ENCODE measurements at regions not wholly inside any gene's neighbourhood (a gene's known extent, or its start where the extent isn't known, plus 50 kb on each side); places are given as distances from the start of the nearest gene placed in this dataset.
"Not testable (repeated sequence)": the region's sequence is repeated elsewhere in the genome, so short reads cannot be mapped to it uniquely, and the experiment has no call there.

DNA sequence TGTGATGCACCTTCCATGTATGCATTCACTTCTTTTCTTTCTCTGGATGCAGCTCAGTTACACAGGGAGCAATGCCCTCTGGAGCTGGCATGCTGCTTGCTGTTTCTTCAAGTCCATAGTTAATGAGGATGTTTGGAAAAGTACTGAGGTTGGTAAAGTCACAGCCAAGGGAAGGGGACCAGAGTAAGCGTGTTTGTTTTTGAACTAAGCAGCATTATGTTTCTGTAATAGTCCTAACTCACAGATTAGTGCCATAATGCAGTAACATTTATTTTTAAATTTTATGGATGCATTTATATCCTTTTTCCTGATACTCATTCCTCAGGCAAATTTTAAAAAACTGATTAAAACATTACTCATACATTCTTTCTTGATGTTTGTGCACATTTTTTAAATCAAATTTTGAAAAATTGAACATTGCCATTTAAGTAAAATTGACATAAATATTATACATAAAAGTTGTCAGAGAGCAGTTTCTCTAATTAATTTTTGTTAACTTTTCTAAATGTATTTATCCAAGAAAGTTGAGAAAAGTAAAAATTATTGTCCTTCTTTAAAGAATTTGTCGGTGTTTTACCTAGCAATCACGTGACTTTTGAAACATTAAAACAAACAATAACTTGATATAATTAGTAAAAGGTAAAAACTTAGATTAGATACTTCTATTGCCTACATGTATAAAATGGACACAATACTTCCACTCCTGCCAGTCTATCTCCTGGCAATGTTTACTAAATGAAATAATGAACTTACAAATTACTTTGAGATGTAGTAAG, 659.6 kb upstream of the ANKRD30A start:
- ATAC-seq (ENCODE audit: insufficient read depth, low FRiP score) (no peak), DNase-seq (no peak)
- WGBS, 2 donors: 86 to 87% methylated on average over 3 of the region's 3 CpGs
- Histone ChIP-seq H3K4me3 (no peak overlapping the region), H3K4me1 (ENCODE audit: control insufficient read depth in 5 of 5, insufficient read depth in 5 of 5, low read length in 5 of 5) (no peaks in the 10 kb centered on the region), H3K27me3 (ENCODE audit: control insufficient read depth in 3 of 3, insufficient read depth in 3 of 3, low read length in 2 of 3) (no peaks in the 10 kb centered on the region), H3K9me3 (ENCODE audit: control insufficient read depth in 4 of 4, insufficient read depth in 3 of 4, low read length in 3 of 4) (no peaks in the 10 kb centered on the region), H3K27ac (ENCODE audit: low read depth in 1 of 2, low read length in 1 of 2) (no peak overlapping the region), H3K9ac (ENCODE audit: insufficient read depth in 1 of 2, low read length in 2 of 2) (no peak overlapping the region), H3K36me3 (ENCODE audit: control insufficient read depth in 4 of 4, insufficient read depth in 4 of 4, low read length in 4 of 4) (no peaks in the 10 kb centered on the region)
- TF ChIP-seq, protein P1, sequence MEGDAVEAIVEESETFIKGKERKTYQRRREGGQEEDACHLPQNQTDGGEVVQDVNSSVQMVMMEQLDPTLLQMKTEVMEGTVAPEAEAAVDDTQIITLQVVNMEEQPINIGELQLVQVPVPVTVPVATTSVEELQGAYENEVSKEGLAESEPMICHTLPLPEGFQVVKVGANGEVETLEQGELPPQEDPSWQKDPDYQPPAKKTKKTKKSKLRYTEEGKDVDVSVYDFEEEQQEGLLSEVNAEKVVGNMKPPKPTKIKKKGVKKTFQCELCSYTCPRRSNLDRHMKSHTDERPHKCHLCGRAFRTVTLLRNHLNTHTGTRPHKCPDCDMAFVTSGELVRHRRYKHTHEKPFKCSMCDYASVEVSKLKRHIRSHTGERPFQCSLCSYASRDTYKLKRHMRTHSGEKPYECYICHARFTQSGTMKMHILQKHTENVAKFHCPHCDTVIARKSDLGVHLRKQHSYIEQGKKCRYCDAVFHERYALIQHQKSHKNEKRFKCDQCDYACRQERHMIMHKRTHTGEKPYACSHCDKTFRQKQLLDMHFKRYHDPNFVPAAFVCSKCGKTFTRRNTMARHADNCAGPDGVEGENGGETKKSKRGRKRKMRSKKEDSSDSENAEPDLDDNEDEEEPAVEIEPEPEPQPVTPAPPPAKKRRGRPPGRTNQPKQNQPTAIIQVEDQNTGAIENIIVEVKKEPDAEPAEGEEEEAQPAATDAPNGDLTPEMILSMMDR (IDR thresholded peaks at IDR 0.05; ENCODE audit: control extremely low read depth, extremely low read depth): no peak

DNA sequence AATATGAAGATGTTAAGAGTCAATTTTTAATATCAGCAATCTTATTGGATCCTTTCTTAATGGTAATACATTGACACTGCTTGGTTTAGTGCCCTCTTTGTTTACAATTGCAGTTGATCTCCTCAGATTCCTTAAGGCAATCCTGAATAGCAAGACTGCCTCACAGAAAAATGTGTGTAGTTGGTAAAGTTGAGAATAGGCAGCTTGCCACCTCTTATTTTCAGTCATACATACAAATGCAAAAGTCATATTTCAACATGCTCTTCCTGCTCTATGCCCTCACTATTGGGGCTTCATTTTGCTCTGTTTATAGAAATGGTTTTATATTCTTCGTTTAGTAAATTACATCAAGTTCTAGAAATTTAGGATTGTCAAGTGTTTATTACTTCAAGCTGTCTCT, 661.1 kb upstream of the ANKRD30A start:
- Histone ChIP-seq H3K36me3 (ENCODE audit: control insufficient read depth in 4 of 4, insufficient read depth in 4 of 4, low read length in 4 of 4) (no peaks in the 10 kb centered on the region), H3K9me3 (ENCODE audit: control insufficient read depth in 4 of 4, insufficient read depth in 3 of 4, low read length in 3 of 4) (no peaks in the 10 kb centered on the region), H3K4me3 (no peak overlapping the region), H3K4me1 (ENCODE audit: control insufficient read depth in 5 of 5, insufficient read depth in 5 of 5, low read length in 5 of 5) (no peaks in the 10 kb centered on the region), H3K9ac (ENCODE audit: insufficient read depth in 1 of 2, low read length in 2 of 2) (no peak overlapping the region), H3K27me3 (ENCODE audit: control insufficient read depth in 3 of 3, insufficient read depth in 3 of 3, low read length in 2 of 3) (no peaks in the 10 kb centered on the region), H3K27ac (ENCODE audit: low read depth in 1 of 2, low read length in 1 of 2) (no peak overlapping the region)
- DNase-seq (no peak), ATAC-seq (ENCODE audit: insufficient read depth, low FRiP score) (no peak)
- TF ChIP-seq, protein P1 (IDR thresholded peaks at IDR 0.05; ENCODE audit: control extremely low read depth, extremely low read depth): no peak
- WGBS, 2 donors: 71 to 76% methylated on average over 1 of the region's 1 CpG

DNA sequence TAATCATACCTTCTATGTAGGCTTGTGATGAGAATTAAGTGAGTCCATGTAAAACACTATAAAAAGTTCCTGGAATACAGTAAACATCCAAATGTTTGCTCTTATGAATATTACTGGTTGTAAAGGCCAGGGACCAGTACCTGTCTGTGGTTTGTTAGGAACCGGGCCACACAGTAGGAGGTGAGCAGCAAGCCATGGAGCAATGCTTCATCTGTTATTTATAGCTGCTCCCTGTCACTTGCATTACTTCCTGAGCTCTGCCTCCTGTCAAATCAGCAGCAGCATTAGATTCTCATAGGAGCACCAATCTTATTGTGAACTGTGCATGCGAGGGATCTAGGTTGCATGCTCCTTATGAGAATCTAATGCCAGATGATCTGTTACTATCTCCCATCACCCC, 662.0 kb upstream of the ANKRD30A start:
- Histone ChIP-seq H3K4me1 (ENCODE audit: control insufficient read depth in 5 of 5, insufficient read depth in 5 of 5, low read length in 5 of 5) (no peaks in the 10 kb centered on the region), H3K9ac (ENCODE audit: insufficient read depth in 1 of 2, low read length in 2 of 2) (no peak overlapping the region), H3K27ac (ENCODE audit: low read depth in 1 of 2, low read length in 1 of 2) (peak overlapping the region in 1 of 2 donors; percentile 60), H3K9me3 (ENCODE audit: control insufficient read depth in 4 of 4, insufficient read depth in 3 of 4, low read length in 3 of 4) (no peaks in the 10 kb centered on the region), H3K27me3 (ENCODE audit: control insufficient read depth in 3 of 3, insufficient read depth in 3 of 3, low read length in 2 of 3) (no peaks in the 10 kb centered on the region), H3K4me3 (no peak overlapping the region), H3K36me3 (ENCODE audit: control insufficient read depth in 4 of 4, insufficient read depth in 4 of 4, low read length in 4 of 4) (no peaks in the 10 kb centered on the region)
- 73 to 82% methylated on average over 2 of the region's 2 CpGs for WGBS, 2 donors
- DNase-seq: no peak
- TF ChIP-seq, protein P1 (IDR thresholded peaks at IDR 0.05; ENCODE audit: control extremely low read depth, extremely low read depth): no peak
- no peak for ATAC-seq (ENCODE audit: insufficient read depth, low FRiP score)

DNA sequence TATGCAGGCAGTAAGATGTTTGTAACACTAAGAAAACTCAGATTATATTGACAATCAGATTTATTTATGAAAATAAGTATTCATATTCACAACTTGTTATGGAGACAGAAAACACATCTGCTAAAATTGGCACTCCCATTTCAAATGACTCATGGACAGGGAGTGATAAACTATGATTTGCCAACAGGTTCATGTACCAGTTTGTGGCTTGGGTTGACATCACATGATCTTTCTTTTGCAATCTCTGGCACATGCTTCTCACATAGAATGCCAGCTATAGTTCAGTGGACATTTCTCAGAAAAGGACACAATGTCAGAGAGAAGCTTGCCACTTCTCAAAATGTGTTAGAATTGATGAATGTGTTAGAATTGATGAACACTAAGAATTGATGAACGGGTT, 663.2 kb upstream of the ANKRD30A start:
- no peak overlapping the region for H3K4me3 ChIP-seq
- ATAC-seq (ENCODE audit: insufficient read depth, low FRiP score) (no peak), DNase-seq (no peak)
- no peaks in the 10 kb centered on the region for H3K4me1 ChIP-seq (ENCODE audit: control insufficient read depth in 5 of 5, insufficient read depth in 5 of 5, low read length in 5 of 5)
- no peaks in the 10 kb centered on the region for H3K36me3 ChIP-seq (ENCODE audit: control insufficient read depth in 4 of 4, insufficient read depth in 4 of 4, low read length in 4 of 4)
- no peak overlapping the region for H3K27ac ChIP-seq (ENCODE audit: low read depth in 1 of 2, low read length in 1 of 2)
- H3K9me3 ChIP-seq (ENCODE audit: control insufficient read depth in 4 of 4, insufficient read depth in 3 of 4, low read length in 3 of 4): no peaks in the 10 kb centered on the region
- TF ChIP-seq, protein P1 (IDR thresholded peaks at IDR 0.05; ENCODE audit: control extremely low read depth, extremely low read depth): no peak
- no peak overlapping the region for H3K9ac ChIP-seq (ENCODE audit: insufficient read depth in 1 of 2, low read length in 2 of 2)
- H3K27me3 ChIP-seq (ENCODE audit: control insufficient read depth in 3 of 3, insufficient read depth in 3 of 3, low read length in 2 of 3): no peaks in the 10 kb centered on the region
- WGBS, 2 donors: 89 to 93% methylated on average over 1 of the region's 1 CpG

DNA sequence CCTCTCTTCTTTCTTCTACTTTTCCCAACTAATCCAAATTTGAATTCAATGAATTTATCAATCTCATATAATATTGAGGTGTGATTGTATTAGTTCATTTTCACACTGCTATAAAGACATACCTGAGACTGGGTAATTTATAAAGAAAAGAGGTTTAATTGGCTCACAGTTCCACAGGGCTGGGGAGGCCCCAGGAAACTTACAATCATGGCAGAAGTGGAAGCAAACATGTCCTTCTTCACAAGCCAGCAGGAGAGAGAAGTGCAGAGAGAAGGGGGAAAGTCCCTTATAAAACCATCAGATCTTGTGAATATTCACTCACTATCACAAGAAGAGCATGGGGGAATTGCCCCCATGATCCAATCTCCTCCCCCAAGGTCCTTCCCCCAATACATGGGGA, 667.0 kb upstream of the ANKRD30A start:
- H3K36me3 ChIP-seq (ENCODE audit: control insufficient read depth in 4 of 4, insufficient read depth in 4 of 4, low read length in 4 of 4); ATAC-seq (ENCODE audit: insufficient read depth, low FRiP score); H3K9me3 ChIP-seq (ENCODE audit: control insufficient read depth in 4 of 4, insufficient read depth in 3 of 4, low read length in 3 of 4); DNase-seq; H3K9ac ChIP-seq (ENCODE audit: insufficient read depth in 1 of 2, low read length in 2 of 2); H3K4me1 ChIP-seq (ENCODE audit: control insufficient read depth in 5 of 5, insufficient read depth in 5 of 5, low read length in 5 of 5); H3K27me3 ChIP-seq (ENCODE audit: control insufficient read depth in 3 of 3, insufficient read depth in 3 of 3, low read length in 2 of 3); H3K4me3 ChIP-seq; H3K27ac ChIP-seq (ENCODE audit: low read depth in 1 of 2, low read length in 1 of 2): not testable (repeated sequence)
